ENCODE measurements at regions not wholly inside any gene's neighbourhood (a gene's known extent, or its start where the extent isn't known, plus 50 kb on each side); places are given as distances from the start of the nearest gene placed in this dataset.

- Histone ChIP-seq H3K56ac (replicated peaks; ENCODE audit: insufficient read length, low read depth, low read length) (no peak overlapping the region), H2BK15ac (ENCODE audit: low read length) (no peak overlapping the region), H4K8ac (ENCODE audit: extremely low read depth, insufficient read depth, low read length) (no peak overlapping the region), H3K23ac (ENCODE audit: insufficient read length) (no peak overlapping the region), H3K27ac (ENCODE audit: low read depth, low read length) (no peak overlapping the region), H3K14ac (ENCODE audit: insufficient read length) (no peak overlapping the region), H3K27me3 (replicated peaks in 1 of 4; ENCODE audit: control insufficient read depth in 3 of 4, extremely low read depth in 1 of 4, insufficient read depth in 3 of 4, low read length in 3 of 4) (no peaks in the 10 kb centered on the region), H3K4ac (replicated peaks; ENCODE audit: insufficient read length, low read depth, low read length) (no peak overlapping the region), H3K9ac (replicated peaks in 1 of 4; ENCODE audit: extremely low read depth in 1 of 4, low read depth in 3 of 4, low read length in 3 of 4) (no peak overlapping the region), H3K4me3 (ENCODE audit: extremely low read depth in 1 of 4, insufficient read depth in 2 of 4, low read depth in 3 of 4, low read length in 4 of 4) (no peak overlapping the region), H3K9me3 (ENCODE audit: insufficient read depth in 2 of 2, low read depth in 1 of 2, low read length in 1 of 2) (peaks cover 0 to 12% of the 10 kb centered on the region in 2 experiments; a peak in 1 of 4 replicates), H4K20me1 (replicated peaks in 1 of 2; ENCODE audit: control insufficient read depth in 1 of 2, insufficient read depth in 2 of 2, low read length in 2 of 2) (no peaks in the 10 kb centered on the region), H2AK5ac (ENCODE audit: low read depth, low read length) (no peak overlapping the region), H3K23me2 (ENCODE audit: low read depth, low read length) (no peaks in the 10 kb centered on the region), H2BK20ac (ENCODE audit: low read length) (no peak overlapping the region), H3K79me2 (ENCODE audit: control insufficient read depth in 1 of 2, insufficient read depth in 2 of 2, low read length in 2 of 2) (no peaks in the 10 kb centered on the region), H4K5ac (ENCODE audit: insufficient read length, low read depth, low read length) (no peak overlapping the region), H3K4me2 (ENCODE audit: insufficient read depth in 1 of 2, low read depth in 2 of 2, low read length in 2 of 2) (no peak overlapping the region), H2BK5ac (ENCODE audit: low read depth, low read length) (no peak overlapping the region), H3K36me3 (ENCODE audit: control insufficient read depth in 2 of 4, insufficient read depth in 4 of 4, low read length in 3 of 4) (no peaks in the 10 kb centered on the region), H2BK12ac (ENCODE audit: low read depth, low read length) (no peak overlapping the region), H2BK120ac (replicated peaks; ENCODE audit: low read depth, low read length) (no peak overlapping the region), H3K79me1 (ENCODE audit: low read depth, low read length) (no peaks in the 10 kb centered on the region), H4K91ac (replicated peaks; ENCODE audit: insufficient read length, low read length) (no peak overlapping the region), H3K18ac (ENCODE audit: extremely low read depth, low read length) (no peak overlapping the region), H3K4me1 (replicated peaks in 1 of 4; ENCODE audit: control insufficient read depth in 3 of 4, insufficient read depth in 4 of 4, low read length in 3 of 4) (no peaks in the 10 kb centered on the region), H2AFZ (ENCODE audit: low read length) (no peak overlapping the region)
- ChIA-PET POLR2A (ENCODE audit: partially characterized antibody) (no interaction called here), CTCF (ENCODE audit: partially characterized antibody) (no interaction called here)
- DNase-seq (ENCODE audit: low read depth in 1 of 2, low spot score in 2 of 2) (no peak), FAIRE-seq (no peak)
- 83% methylated on average over 3 of the region's 3 CpGs; no CpG with 5 or more reads in 1 of the 2 experiments for WGBS, 2 experiments (ENCODE audit: extremely low coverage in 1 of 2, insufficient coverage in 1 of 2, insufficient read length in 1 of 2, insufficient replicate concordance in 2 of 2, low coverage in 1 of 2, low lambda C conversion rate in 2 of 2, missing lambda C conversion rate in 1 of 2)
- TF ChIP-seq KDM1A (IDR thresholded peaks at IDR 0.05; ENCODE audit: borderline replicate concordance, low read length) (no peak), JUN (IDR thresholded peaks at IDR 0.05; ENCODE audit: low read depth, low read length) (no peak), RFX5 (IDR thresholded peaks at IDR 0.05; ENCODE audit: borderline replicate concordance, low read depth, low read length) (no peak), NANOG (IDR thresholded peaks at IDR 0.05; ENCODE audit: insufficient read depth, low read depth, low read length, poor library complexity, severe bottlenecking) (no peak), KDM5A (IDR thresholded peaks at IDR 0.05; ENCODE audit: low read length) (no peak), SUZ12 (IDR thresholded peaks at IDR 0.05; ENCODE audit: low read length) (no peak), MAX (IDR thresholded peaks at IDR 0.05) (no peak), POLR2AphosphoS5 (IDR thresholded peaks at IDR 0.05; ENCODE audit: low read depth, low read length) (no peak), BACH1 (IDR thresholded peaks at IDR 0.05; ENCODE audit: low read length) (no peak), RXRA (IDR thresholded peaks at IDR 0.05; ENCODE audit: insufficient read depth, low read depth, low read length) (no peak), TAF1 (IDR thresholded peaks at IDR 0.05; ENCODE audit: low read depth, low read length) (no peak), RNF2 (IDR thresholded peaks at IDR 0.05; ENCODE audit: borderline replicate concordance, low read depth, low read length, missing control alignments, poor library complexity, severe bottlenecking) (no peak), SP4 (IDR thresholded peaks at IDR 0.05; ENCODE audit: low read length) (no peak), ATF2 (IDR thresholded peaks at IDR 0.05; ENCODE audit: low read length) (no peak)
Observed at GRCh38 chr14:51468523-51468922, 183.2 kb upstream of the FRMD6 start.

All from H1 (cell line).